ENCODE measurements at regions not wholly inside any gene's neighbourhood (a gene's known extent, or its start where the extent isn't known, plus 50 kb on each side); places are given as distances from the start of the nearest gene placed in this dataset.
A peak's percentile ranks its signal among the peaks of the same experiment; 100 is the strongest.

DNA sequence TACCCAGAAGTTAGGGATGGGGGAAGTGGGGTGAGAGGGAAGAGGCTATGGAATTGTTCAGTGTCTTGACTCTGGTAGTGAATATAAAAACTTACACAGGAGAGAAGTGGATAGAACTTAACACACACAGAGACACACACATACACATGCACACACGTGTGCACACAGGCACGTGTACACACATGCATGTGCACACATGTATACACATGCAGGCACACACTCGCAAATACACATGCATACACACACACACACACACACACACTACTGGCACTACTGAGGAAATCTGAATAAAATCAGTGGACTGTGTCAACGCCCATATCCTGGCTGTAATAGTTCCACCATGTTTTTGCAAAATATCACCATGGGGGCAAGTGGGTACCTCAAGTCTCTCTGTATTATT lies 107.9 kb downstream of the IRS2 start:
- H3K27me3 ChIP-seq (ENCODE audit: insufficient read depth, low read length), result no peaks in the 10 kb centered on the region
- no peak for DNase-seq
- H2BK120ac ChIP-seq (ENCODE audit: insufficient read depth, low read length, poor library complexity), result no peak overlapping the region
- no peak overlapping the region for H3K14ac ChIP-seq (ENCODE audit: low read length)
- no peak overlapping the region for H4K8ac ChIP-seq (ENCODE audit: low read depth, low read length)
- no peak overlapping the region for H4K12ac ChIP-seq (ENCODE audit: low read depth, low read length)
- no peaks in the 10 kb centered on the region for H3K9me3 ChIP-seq (ENCODE audit: insufficient read depth, low read depth, low read length)
- no peaks in the 10 kb centered on the region for H3K79me2 ChIP-seq (ENCODE audit: control insufficient read depth, insufficient read depth, low read length, poor library complexity)
- no peaks in the 10 kb centered on the region for H3K36me3 ChIP-seq (ENCODE audit: control insufficient read depth in 1 of 2, insufficient read depth in 2 of 2, low read length in 2 of 2)
- H3K4me2 ChIP-seq (ENCODE audit: low read length), result no peak overlapping the region
- no peaks in the 10 kb centered on the region for H3K79me1 ChIP-seq (ENCODE audit: low read length)
- H2AFZ ChIP-seq (ENCODE audit: insufficient read depth, low read length, poor library complexity), result no peak overlapping the region
- WGBS (ENCODE audit: extremely low coverage, insufficient coverage, insufficient read length), result no CpG with 5 or more reads among the region's 4 CpGs
- H3K4me1 ChIP-seq (ENCODE audit: control insufficient read depth in 1 of 2, insufficient read depth in 2 of 2, low read length in 2 of 2), result no peaks in the 10 kb centered on the region
- no peak overlapping the region for H3K27ac ChIP-seq (ENCODE audit: low read depth, low read length)
- no peak overlapping the region for H3K9ac ChIP-seq (ENCODE audit: low read length)
- H3K4ac ChIP-seq (ENCODE audit: low read depth, low read length), result no peak overlapping the region
- H2BK5ac ChIP-seq (ENCODE audit: low read depth, low read length, poor library complexity), result no peak overlapping the region
- H2BK12ac ChIP-seq (ENCODE audit: low read length), result no peak overlapping the region
- no peak overlapping the region for H2AK5ac ChIP-seq (ENCODE audit: low read length)
- H3K18ac ChIP-seq (ENCODE audit: low read length), result no peak overlapping the region
- no peak overlapping the region for H3K4me3 ChIP-seq (ENCODE audit: low read depth, low read length)
- peak overlapping the region; percentile 76 for H3K23ac ChIP-seq (ENCODE audit: low read length)
- no peak overlapping the region for H4K91ac ChIP-seq (ENCODE audit: low read depth, low read length)

DNA sequence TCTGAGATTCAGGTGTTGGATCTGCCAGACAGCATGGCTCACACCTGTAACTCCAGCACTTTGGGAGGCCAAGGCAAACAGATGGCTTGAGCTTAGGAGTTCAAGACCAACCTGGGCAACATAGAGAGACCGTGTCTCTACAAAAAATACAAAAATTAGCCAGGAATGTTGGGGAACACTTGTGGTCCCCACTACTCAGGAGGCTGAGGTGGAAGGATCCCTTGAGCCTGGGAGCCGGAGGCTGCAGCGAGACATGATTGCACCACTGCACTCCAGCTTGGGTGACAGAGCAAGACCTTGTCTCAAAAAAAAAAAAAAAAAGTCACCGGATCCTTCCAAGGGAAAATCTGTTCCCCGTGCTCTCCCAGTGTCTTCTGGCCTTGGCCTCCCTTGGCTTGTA lies 109.2 kb downstream of the IRS2 start:
- H2BK120ac ChIP-seq (ENCODE audit: insufficient read depth, low read length, poor library complexity), result no peak overlapping the region
- H3K79me1 ChIP-seq (ENCODE audit: low read length), result no peaks in the 10 kb centered on the region
- WGBS (ENCODE audit: extremely low coverage, insufficient coverage, insufficient read length), result no CpG with 5 or more reads among the region's 5 CpGs
- no peaks in the 10 kb centered on the region for H3K79me2 ChIP-seq (ENCODE audit: control insufficient read depth, insufficient read depth, low read length, poor library complexity)
- no peaks in the 10 kb centered on the region for H3K36me3 ChIP-seq (ENCODE audit: control insufficient read depth in 1 of 2, insufficient read depth in 2 of 2, low read length in 2 of 2)
- no peak overlapping the region for H3K18ac ChIP-seq (ENCODE audit: low read length)
- no peak overlapping the region for H3K9ac ChIP-seq (ENCODE audit: low read length)
- no peak overlapping the region for H4K12ac ChIP-seq (ENCODE audit: low read depth, low read length)
- H3K4me3 ChIP-seq (ENCODE audit: low read depth, low read length), result no peak overlapping the region
- no peak overlapping the region for H4K8ac ChIP-seq (ENCODE audit: low read depth, low read length)
- H3K4ac ChIP-seq (ENCODE audit: low read depth, low read length), result no peak overlapping the region
- H3K27me3 ChIP-seq (ENCODE audit: insufficient read depth, low read length), result no peaks in the 10 kb centered on the region
- no peak overlapping the region for H4K91ac ChIP-seq (ENCODE audit: low read depth, low read length)
- no peak overlapping the region for H3K27ac ChIP-seq (ENCODE audit: low read depth, low read length)
- no peak overlapping the region for H3K14ac ChIP-seq (ENCODE audit: low read length)
- no peak overlapping the region for H3K4me2 ChIP-seq (ENCODE audit: low read length)
- H2BK5ac ChIP-seq (ENCODE audit: low read depth, low read length, poor library complexity), result no peak overlapping the region
- no peaks in the 10 kb centered on the region for H3K9me3 ChIP-seq (ENCODE audit: insufficient read depth, low read depth, low read length)
- H3K4me1 ChIP-seq (ENCODE audit: control insufficient read depth in 1 of 2, insufficient read depth in 2 of 2, low read length in 2 of 2), result no peaks in the 10 kb centered on the region
- H2BK12ac ChIP-seq (ENCODE audit: low read length), result no peak overlapping the region
- DNase-seq, result no peak
- no peak overlapping the region for H3K23ac ChIP-seq (ENCODE audit: low read length)
- no peak overlapping the region for H2AFZ ChIP-seq (ENCODE audit: insufficient read depth, low read length, poor library complexity)
- H2AK5ac ChIP-seq (ENCODE audit: low read length), result no peak overlapping the region

DNA sequence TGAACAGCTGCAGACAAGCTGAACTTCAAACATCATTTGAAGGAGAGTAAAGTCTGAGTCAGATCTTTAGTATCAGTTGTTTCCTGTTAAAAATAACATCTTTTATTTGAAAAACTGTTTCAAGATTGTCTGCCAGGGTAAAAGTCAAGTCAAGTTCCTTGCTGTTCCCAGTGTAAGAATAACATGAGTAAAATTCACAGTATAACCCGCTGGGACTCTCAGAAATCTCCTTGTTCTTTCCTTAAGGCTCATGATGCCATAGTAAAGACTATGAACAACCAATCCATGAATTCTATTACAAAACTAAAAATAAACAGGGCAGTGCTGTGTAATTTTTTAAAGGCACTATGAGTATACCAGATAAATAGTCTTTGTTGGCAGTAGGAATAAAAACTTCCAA lies 112.9 kb downstream of the IRS2 start:
- Histone ChIP-seq H2AK5ac (ENCODE audit: low read length) (no peak overlapping the region), H3K14ac (ENCODE audit: low read length) (no peak overlapping the region), H3K27me3 (ENCODE audit: insufficient read depth, low read length) (no peaks in the 10 kb centered on the region), H3K9ac (ENCODE audit: low read length) (no peak overlapping the region), H3K79me1 (ENCODE audit: low read length) (no peaks in the 10 kb centered on the region), H4K91ac (ENCODE audit: low read depth, low read length) (no peak overlapping the region), H3K4ac (ENCODE audit: low read depth, low read length) (no peak overlapping the region), H2AFZ (ENCODE audit: insufficient read depth, low read length, poor library complexity) (no peak overlapping the region), H4K12ac (ENCODE audit: low read depth, low read length) (no peak overlapping the region), H3K23ac (ENCODE audit: low read length) (no peak overlapping the region), H3K4me2 (ENCODE audit: low read length) (no peak overlapping the region), H3K4me3 (ENCODE audit: low read depth, low read length) (no peak overlapping the region), H2BK5ac (ENCODE audit: low read depth, low read length, poor library complexity) (no peak overlapping the region), H4K8ac (ENCODE audit: low read depth, low read length) (no peak overlapping the region), H2BK120ac (ENCODE audit: insufficient read depth, low read length, poor library complexity) (no peak overlapping the region), H2BK12ac (ENCODE audit: low read length) (no peak overlapping the region), H3K27ac (ENCODE audit: low read depth, low read length) (no peak overlapping the region), H3K9me3 (ENCODE audit: insufficient read depth, low read depth, low read length) (no peaks in the 10 kb centered on the region), H3K4me1 (ENCODE audit: control insufficient read depth in 1 of 2, insufficient read depth in 2 of 2, low read length in 2 of 2) (peaks cover 0 to 3% of the 10 kb centered on the region in 2 experiments), H3K36me3 (ENCODE audit: control insufficient read depth in 1 of 2, insufficient read depth in 2 of 2, low read length in 2 of 2) (no peaks in the 10 kb centered on the region), H3K18ac (ENCODE audit: low read length) (no peak overlapping the region), H3K79me2 (ENCODE audit: control insufficient read depth, insufficient read depth, low read length, poor library complexity) (peaks cover 2% of the 10 kb centered on the region)
- no peak for DNase-seq
- WGBS (ENCODE audit: extremely low coverage, insufficient coverage, insufficient read length), result no CpG with 5 or more reads among the region's 1 CpG

GRCh38 chr13:109672545-109672944 lies 113.8 kb downstream of the IRS2 start:
- H3K36me3 ChIP-seq (ENCODE audit: control insufficient read depth in 1 of 2, insufficient read depth in 2 of 2, low read length in 2 of 2), result no peaks in the 10 kb centered on the region
- H3K4me2 ChIP-seq (ENCODE audit: low read length), result no peak overlapping the region
- H4K12ac ChIP-seq (ENCODE audit: low read depth, low read length), result no peak overlapping the region
- no peaks in the 10 kb centered on the region for H3K9me3 ChIP-seq (ENCODE audit: insufficient read depth, low read depth, low read length)
- H3K27me3 ChIP-seq (ENCODE audit: insufficient read depth, low read length), result no peaks in the 10 kb centered on the region
- H2BK5ac ChIP-seq (ENCODE audit: low read depth, low read length, poor library complexity), result no peak overlapping the region
- no peak overlapping the region for H2BK120ac ChIP-seq (ENCODE audit: insufficient read depth, low read length, poor library complexity)
- H3K27ac ChIP-seq (ENCODE audit: low read depth, low read length), result no peak overlapping the region
- H3K4ac ChIP-seq (ENCODE audit: low read depth, low read length), result no peak overlapping the region
- no CpG with 5 or more reads among the region's 2 CpGs for WGBS (ENCODE audit: extremely low coverage, insufficient coverage, insufficient read length)
- H3K79me1 ChIP-seq (ENCODE audit: low read length), result no peaks in the 10 kb centered on the region
- H4K91ac ChIP-seq (ENCODE audit: low read depth, low read length), result no peak overlapping the region
- H3K4me3 ChIP-seq (ENCODE audit: low read depth, low read length), result no peak overlapping the region
- peaks cover 2% of the 10 kb centered on the region for H3K79me2 ChIP-seq (ENCODE audit: control insufficient read depth, insufficient read depth, low read length, poor library complexity)
- H2AK5ac ChIP-seq (ENCODE audit: low read length), result no peak overlapping the region
- no peak overlapping the region for H3K14ac ChIP-seq (ENCODE audit: low read length)
- H4K8ac ChIP-seq (ENCODE audit: low read depth, low read length), result no peak overlapping the region
- no peak overlapping the region for H2BK12ac ChIP-seq (ENCODE audit: low read length)
- no peak overlapping the region for H3K9ac ChIP-seq (ENCODE audit: low read length)
- no peak overlapping the region for H3K23ac ChIP-seq (ENCODE audit: low read length)
- H2AFZ ChIP-seq (ENCODE audit: insufficient read depth, low read length, poor library complexity), result no peak overlapping the region
- no peak overlapping the region for H3K18ac ChIP-seq (ENCODE audit: low read length)
- no peak for DNase-seq
- peaks cover 0 to 3% of the 10 kb centered on the region in 2 experiments for H3K4me1 ChIP-seq (ENCODE audit: control insufficient read depth in 1 of 2, insufficient read depth in 2 of 2, low read length in 2 of 2)

Measured in trophoblast cell (in vitro differentiated cells and primary cell).